ENCODE measurements at regions not wholly inside any gene's neighbourhood (a gene's known extent, or its start where the extent isn't known, plus 50 kb on each side); places are given as distances from the start of the nearest gene placed in this dataset.

DNA sequence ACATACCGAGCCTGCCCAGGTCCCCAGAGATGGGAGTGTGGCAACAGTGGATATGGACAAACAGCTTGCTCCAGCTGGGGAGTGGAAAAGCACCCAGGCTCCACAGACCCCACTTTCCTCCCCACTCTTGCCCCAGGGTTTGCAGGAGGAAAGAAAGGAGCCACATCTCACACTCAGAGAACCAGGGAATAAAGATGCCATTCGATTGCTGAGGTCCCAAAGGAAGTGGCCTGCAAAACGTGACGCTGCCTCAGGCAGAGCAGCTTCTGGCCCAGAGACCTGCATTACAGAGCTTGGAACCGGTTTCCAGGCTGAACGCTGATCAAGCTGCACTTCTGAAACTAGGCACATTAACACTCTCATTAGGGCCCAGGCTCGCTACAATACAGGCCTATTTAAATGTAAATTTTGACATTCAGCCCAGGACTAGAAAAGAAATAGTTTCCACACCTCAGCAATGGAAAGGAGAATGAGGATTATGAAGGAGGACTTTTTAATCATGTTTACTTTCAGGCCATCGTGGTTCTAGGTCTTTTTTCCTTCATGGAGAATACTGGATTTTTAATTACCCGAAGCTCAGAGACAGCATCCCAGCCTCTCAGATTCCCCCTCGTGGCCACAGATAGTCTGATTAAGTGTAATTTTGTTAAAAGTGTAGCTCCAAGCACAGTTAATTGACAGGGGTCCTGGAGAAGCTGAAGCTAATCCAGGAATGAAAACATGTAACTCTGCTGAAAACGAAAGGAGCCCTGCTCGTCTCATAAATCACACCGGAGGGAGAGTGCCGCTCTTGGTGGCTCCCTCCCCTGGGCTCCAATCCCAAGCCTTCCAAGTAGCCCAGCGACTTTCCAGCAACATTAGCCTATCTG lies 221.3 kb upstream of the RAB6C start:
- TF ChIP-seq, protein P1, sequence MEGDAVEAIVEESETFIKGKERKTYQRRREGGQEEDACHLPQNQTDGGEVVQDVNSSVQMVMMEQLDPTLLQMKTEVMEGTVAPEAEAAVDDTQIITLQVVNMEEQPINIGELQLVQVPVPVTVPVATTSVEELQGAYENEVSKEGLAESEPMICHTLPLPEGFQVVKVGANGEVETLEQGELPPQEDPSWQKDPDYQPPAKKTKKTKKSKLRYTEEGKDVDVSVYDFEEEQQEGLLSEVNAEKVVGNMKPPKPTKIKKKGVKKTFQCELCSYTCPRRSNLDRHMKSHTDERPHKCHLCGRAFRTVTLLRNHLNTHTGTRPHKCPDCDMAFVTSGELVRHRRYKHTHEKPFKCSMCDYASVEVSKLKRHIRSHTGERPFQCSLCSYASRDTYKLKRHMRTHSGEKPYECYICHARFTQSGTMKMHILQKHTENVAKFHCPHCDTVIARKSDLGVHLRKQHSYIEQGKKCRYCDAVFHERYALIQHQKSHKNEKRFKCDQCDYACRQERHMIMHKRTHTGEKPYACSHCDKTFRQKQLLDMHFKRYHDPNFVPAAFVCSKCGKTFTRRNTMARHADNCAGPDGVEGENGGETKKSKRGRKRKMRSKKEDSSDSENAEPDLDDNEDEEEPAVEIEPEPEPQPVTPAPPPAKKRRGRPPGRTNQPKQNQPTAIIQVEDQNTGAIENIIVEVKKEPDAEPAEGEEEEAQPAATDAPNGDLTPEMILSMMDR (optimal IDR thresholded peaks at IDR 0.05 in 1 of 3, IDR thresholded peaks at IDR 0.05 in 1 of 3, conservative IDR thresholded peaks at IDR 0.05 in 1 of 3; ENCODE audit: extremely low read depth in 1 of 3, insufficient read depth in 2 of 3, low read length in 3 of 3), result no peak
- TF ChIP-seq EZH2 (IDR thresholded peaks at IDR 0.05; ENCODE audit: low read length), result no peak
